ENCODE measurements at regions not wholly inside any gene's neighbourhood (a gene's known extent, or its start where the extent isn't known, plus 50 kb on each side); places are given as distances from the start of the nearest gene placed in this dataset.
"Not testable (repeated sequence)": the region's sequence is repeated elsewhere in the genome, so short reads cannot be mapped to it uniquely, and the experiment has no call there.

DNA sequence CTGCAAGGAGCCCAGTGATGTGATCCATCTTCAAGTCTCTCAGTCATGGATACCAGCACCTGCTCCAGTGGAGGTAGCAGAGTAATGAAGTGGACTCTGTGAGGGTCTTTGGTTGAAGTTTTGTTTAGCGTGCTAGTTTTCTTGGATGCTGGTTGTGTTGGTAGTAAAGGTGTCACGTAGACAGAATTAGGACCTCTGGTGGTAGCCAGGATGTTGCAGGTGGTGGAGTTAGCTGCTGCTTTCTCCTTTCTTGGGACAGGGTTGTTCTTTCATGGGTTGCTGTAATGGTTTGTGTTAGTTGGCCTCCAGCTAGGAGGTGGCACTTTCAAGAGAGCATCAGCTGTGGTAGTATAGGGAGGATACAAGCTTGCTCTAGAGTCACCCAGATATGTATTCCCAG, 125.2 kb downstream of the ANXA2 start:
- TF ChIP-seq, protein P1, sequence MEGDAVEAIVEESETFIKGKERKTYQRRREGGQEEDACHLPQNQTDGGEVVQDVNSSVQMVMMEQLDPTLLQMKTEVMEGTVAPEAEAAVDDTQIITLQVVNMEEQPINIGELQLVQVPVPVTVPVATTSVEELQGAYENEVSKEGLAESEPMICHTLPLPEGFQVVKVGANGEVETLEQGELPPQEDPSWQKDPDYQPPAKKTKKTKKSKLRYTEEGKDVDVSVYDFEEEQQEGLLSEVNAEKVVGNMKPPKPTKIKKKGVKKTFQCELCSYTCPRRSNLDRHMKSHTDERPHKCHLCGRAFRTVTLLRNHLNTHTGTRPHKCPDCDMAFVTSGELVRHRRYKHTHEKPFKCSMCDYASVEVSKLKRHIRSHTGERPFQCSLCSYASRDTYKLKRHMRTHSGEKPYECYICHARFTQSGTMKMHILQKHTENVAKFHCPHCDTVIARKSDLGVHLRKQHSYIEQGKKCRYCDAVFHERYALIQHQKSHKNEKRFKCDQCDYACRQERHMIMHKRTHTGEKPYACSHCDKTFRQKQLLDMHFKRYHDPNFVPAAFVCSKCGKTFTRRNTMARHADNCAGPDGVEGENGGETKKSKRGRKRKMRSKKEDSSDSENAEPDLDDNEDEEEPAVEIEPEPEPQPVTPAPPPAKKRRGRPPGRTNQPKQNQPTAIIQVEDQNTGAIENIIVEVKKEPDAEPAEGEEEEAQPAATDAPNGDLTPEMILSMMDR (IDR thresholded peaks at IDR 0.05; ENCODE audit: unreplicated experiment), result no peak
- peaks cover 34% of the 10 kb centered on the region for H3K27me3 Mint-ChIP-seq (ENCODE audit: low read depth)
- peaks cover 4% of the 10 kb centered on the region for H3K36me3 Mint-ChIP-seq
- H3K4me1 Mint-ChIP-seq, result no peaks in the 10 kb centered on the region
- no peak for DNase-seq (ENCODE audit: low spot score in 2 of 2, unreplicated experiment in 2 of 2)
- no peak overlapping the region for H3K27ac Mint-ChIP-seq
- H3K4me3 Mint-ChIP-seq, result no peak overlapping the region
- H3K9me3 Mint-ChIP-seq, result peaks cover 45% of the 10 kb centered on the region

DNA sequence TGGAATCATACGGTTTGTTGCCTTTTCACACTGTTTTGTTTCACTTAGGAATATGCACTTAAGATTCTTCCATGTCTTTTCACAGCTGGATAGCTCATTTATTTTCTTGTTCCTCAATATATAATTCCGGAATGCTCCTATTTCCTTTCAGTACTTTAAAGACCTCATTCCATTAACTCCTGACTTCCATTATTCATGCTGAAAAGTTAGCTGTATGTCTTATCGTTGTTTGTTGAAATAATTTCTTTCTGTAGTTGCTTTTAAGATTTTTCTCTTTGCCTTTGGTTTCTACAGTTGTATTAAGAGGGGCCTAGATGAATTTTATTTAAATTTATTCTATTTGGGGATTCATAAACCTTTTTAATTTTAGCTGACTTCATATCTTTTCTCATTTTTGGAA, 122.2 kb downstream of the ANXA2 start:
- DNase-seq (ENCODE audit: low spot score in 2 of 2, unreplicated experiment in 2 of 2), result no peak
- H3K9me3 Mint-ChIP-seq, result peaks cover 35% of the 10 kb centered on the region

DNA sequence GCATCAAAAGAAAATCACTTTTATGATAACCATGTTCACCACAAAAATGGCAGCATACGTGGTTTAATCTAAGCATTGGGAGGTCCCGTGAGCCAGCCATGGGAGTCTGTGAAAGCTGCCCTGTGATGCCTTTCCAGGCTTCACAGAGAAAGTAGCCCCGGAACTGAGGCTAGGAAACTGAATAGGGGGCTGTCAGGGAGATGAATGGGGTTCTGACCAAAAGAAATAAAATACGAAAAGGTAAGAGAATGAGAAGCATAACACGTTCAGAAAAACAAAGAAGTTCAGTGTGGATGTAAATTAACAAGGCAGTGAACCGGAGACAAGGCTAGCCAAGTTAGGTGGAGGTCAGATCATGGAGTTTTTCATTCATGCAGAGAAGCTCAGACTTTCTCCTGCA, 118.9 kb downstream of the ANXA2 start:
- peaks cover 4% of the 10 kb centered on the region for H3K36me3 Mint-ChIP-seq
- DNase-seq (ENCODE audit: low spot score in 2 of 2, unreplicated experiment in 2 of 2), result no peak
- H3K4me1 Mint-ChIP-seq, result no peaks in the 10 kb centered on the region
- no peak overlapping the region for H3K4me3 Mint-ChIP-seq
- TF ChIP-seq, protein P1 (IDR thresholded peaks at IDR 0.05; ENCODE audit: unreplicated experiment), result no peak
- H3K27ac Mint-ChIP-seq, result no peak overlapping the region
- peaks cover 23% of the 10 kb centered on the region for H3K9me3 Mint-ChIP-seq
- peaks cover 51% of the 10 kb centered on the region for H3K27me3 Mint-ChIP-seq (ENCODE audit: low read depth)

More for the DNA sequence above, 122.2 kb downstream of the ANXA2 start:
- peaks cover 4% of the 10 kb centered on the region for H3K36me3 Mint-ChIP-seq
- no peak overlapping the region for H3K27ac Mint-ChIP-seq
- H3K4me3 Mint-ChIP-seq, result no peak overlapping the region
- peaks cover 30% of the 10 kb centered on the region for H3K27me3 Mint-ChIP-seq (ENCODE audit: low read depth)
- TF ChIP-seq, protein P1 (IDR thresholded peaks at IDR 0.05; ENCODE audit: unreplicated experiment), result no peak
- no peaks in the 10 kb centered on the region for H3K4me1 Mint-ChIP-seq

DNA sequence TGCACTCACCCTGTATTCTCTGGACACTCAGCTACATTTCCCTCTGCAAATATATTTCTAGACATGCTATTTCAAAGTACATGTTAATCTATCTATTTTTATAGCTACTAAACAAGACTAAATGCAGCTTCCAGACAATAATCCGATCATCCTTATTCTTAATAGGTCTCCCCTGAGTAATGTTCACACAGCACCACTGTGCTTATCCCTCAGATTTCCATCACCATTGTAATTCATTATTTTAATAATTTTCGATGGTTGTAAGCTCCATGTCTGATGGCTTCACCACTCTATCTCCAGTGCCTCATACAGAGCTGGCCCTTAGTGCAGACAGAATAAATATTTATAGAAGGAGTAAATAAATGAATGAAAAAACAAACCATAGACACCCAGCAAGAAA, 117.5 kb downstream of the ANXA2 start:
- peaks cover 4% of the 10 kb centered on the region for H3K36me3 Mint-ChIP-seq
- H3K27me3 Mint-ChIP-seq (ENCODE audit: low read depth), result peaks cover 63% of the 10 kb centered on the region
- no peak overlapping the region for H3K27ac Mint-ChIP-seq
- H3K9me3 Mint-ChIP-seq, result peaks cover 14% of the 10 kb centered on the region
- TF ChIP-seq, protein P1 (IDR thresholded peaks at IDR 0.05; ENCODE audit: unreplicated experiment), result no peak
- DNase-seq (ENCODE audit: low spot score in 2 of 2, unreplicated experiment in 2 of 2), result no peak
- no peak overlapping the region for H3K4me3 Mint-ChIP-seq
- no peaks in the 10 kb centered on the region for H3K4me1 Mint-ChIP-seq

DNA sequence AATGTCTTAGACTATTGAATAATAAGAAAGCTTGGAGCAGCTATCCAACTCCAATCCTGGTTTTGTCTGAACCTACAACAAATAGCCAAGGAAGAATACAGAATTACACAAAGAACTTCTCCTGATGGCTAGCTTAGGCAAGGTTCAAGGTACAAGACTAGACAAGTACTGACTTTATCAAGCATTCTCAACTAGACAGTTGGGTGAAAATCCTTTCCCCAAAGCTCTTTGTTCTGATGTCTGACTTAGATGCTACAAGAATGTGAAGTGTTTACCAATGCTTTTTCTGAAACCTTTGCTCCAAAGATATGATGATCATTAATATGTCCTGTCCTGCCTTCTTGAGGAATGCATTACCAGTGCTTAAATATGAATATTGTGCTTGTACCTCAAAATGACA, 113.8 kb downstream of the ANXA2 start:
- Mint-ChIP-seq H3K9me3 (peaks cover 4% of the 10 kb centered on the region), H3K27ac (no peak overlapping the region), H3K27me3 (ENCODE audit: low read depth) (peaks cover 69% of the 10 kb centered on the region), H3K4me1 (no peaks in the 10 kb centered on the region), H3K4me3 (no peak overlapping the region), H3K36me3 (no peaks in the 10 kb centered on the region)
- no peak for DNase-seq (ENCODE audit: low spot score in 2 of 2, unreplicated experiment in 2 of 2)
- TF ChIP-seq, protein P1 (IDR thresholded peaks at IDR 0.05; ENCODE audit: unreplicated experiment), result no peak

DNA sequence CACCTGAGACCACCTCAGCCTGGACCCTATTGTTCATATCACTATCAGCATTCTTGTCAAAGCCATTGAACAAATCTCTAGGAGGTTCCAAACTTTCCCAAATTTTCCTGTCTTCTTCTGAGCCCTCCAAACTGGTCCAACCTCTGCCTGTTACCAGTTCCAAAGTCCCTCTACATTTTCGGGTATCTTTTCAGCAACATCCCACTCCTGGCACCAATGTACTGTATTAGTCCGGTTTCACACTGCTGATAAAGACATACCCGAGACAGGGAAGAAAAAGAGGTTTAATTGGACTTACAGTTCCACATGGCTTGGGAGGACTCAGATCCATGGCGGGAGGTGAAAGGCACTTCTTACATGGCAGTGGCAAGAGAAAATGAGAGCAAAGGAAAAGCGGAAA, 101.9 kb downstream of the ANXA2 start:
- H3K27ac Mint-ChIP-seq; H3K36me3 Mint-ChIP-seq; H3K4me1 Mint-ChIP-seq; H3K4me3 Mint-ChIP-seq; DNase-seq (ENCODE audit: low spot score in 2 of 2, unreplicated experiment in 2 of 2): not testable (repeated sequence)
- H3K27me3 Mint-ChIP-seq (ENCODE audit: low read depth), result peaks cover 16% of the 10 kb centered on the region
- H3K9me3 Mint-ChIP-seq, result peaks cover 14% of the 10 kb centered on the region
